Ishikawa (cell line): ENCODE measurements at regions not wholly inside any gene's neighbourhood (a gene's known extent, or its start where the extent isn't known, plus 50 kb on each side); places are given as distances from the start of the nearest gene placed in this dataset.

ENCODE experiments used
- CEBPB ChIP-seq: IDR thresholded peaks from 2 replicates; pipeline ENCODE4 v1.6.1; 2012
- CREB1 ChIP-seq: IDR thresholded peaks from 2 replicates; pipeline ENCODE4 v1.6.1; 2012; ENCODE audit warnings: low read depth
- EGR1 ChIP-seq: IDR thresholded peaks from 2 replicates; pipeline ENCODE4 v1.6.1; 2012
- EP300 ChIP-seq: IDR thresholded peaks from 2 replicates; pipeline ENCODE4 v1.6.1; 2012; ENCODE audit warnings: borderline replicate concordance
- FOXM1 ChIP-seq: IDR thresholded peaks from 2 replicates; pipeline ENCODE4 v1.6.1; 2012; ENCODE audit warnings: low read depth, borderline replicate concordance
- NFIC ChIP-seq: IDR thresholded peaks from 2 replicates; pipeline ENCODE4 v1.6.1; 2012
- RAD21 ChIP-seq: IDR thresholded peaks from 2 replicates; pipeline ENCODE4 v1.6.1; 2012; ENCODE audit warnings: low read depth
- TAF1 ChIP-seq: IDR thresholded peaks from 2 replicates; pipeline ENCODE4 v1.6.1; 2012; ENCODE audit warnings: low read depth, mild to moderate bottlenecking
- TCF12 ChIP-seq: IDR thresholded peaks from 2 replicates; pipeline ENCODE4 v1.6.1; 2012; ENCODE audit warnings: low read depth
- TEAD4 ChIP-seq: IDR thresholded peaks from 2 replicates; pipeline ENCODE4 v1.6.1; 2012
- YY1 ChIP-seq: IDR thresholded peaks from 2 replicates; pipeline ENCODE4 v1.6.1; 2012; ENCODE audit warnings: low read depth
- ZBTB7A ChIP-seq: IDR thresholded peaks from 2 replicates; pipeline ENCODE4 v1.6.1; 2012; ENCODE audit warnings: low read depth
- TF ChIP-seq, protein P1 (sequence below): IDR thresholded peaks from 2 replicates; pipeline ENCODE4 v1.6.1; 2012
- TF ChIP-seq, protein P2 (sequence below): IDR thresholded peaks from 2 replicates; pipeline ENCODE4 v1.6.1; 2012; ENCODE audit warnings: low read depth, mild to moderate bottlenecking
- TF ChIP-seq, protein P3 (sequence below): IDR thresholded peaks from 2 replicates; pipeline ENCODE4 v1.6.1; 2012

DNA sequence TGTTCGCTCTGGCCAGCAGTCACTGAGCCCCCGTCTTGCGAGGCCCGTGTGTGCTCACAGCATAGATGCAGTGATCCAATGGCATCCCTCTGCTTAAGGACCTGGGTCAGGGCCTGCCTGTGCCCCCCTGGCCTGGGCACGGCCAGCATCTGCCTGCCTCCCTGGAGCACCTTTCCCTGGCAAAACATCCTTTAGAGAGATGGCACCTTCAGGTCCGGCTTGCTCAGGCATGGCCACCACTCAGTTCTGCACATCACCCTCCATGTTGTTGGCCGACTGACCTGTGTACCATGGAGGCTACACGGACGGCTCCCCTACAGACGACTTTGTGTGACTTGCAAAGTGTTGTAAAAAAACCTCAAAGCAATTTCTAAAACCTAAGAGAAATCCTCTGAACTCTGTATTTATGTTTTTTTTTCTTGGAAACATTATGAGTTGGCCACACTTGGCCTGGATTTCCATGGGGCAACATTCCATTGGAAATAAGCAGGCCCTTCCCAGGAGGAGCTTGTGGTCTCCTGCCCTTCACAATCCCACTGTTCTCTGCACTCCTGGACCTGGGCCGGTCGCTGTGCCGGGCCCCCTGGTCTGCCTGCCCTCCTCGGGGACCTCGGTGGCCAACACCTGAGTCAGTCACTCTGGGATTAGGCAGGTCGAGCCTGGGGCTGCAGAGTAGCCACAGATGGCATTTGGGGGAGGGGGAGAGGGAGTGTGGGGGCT is 592.4 kb downstream of the TBC1D22A start:
- TF ChIP-seq FOXM1 (no peak), YY1 (no peak), TAF1 (no peak), EGR1 (no peak), TEAD4 (no peak), RAD21 (no peak), EP300 (no peak), NFIC (no peak), CREB1 (no peak), TCF12 (no peak), CEBPB (no peak), ZBTB7A (no peak)
- TF ChIP-seq, protein P1, sequence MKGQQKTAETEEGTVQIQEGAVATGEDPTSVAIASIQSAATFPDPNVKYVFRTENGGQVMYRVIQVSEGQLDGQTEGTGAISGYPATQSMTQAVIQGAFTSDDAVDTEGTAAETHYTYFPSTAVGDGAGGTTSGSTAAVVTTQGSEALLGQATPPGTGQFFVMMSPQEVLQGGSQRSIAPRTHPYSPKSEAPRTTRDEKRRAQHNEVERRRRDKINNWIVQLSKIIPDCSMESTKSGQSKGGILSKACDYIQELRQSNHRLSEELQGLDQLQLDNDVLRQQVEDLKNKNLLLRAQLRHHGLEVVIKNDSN: no peak
- TF ChIP-seq, protein P2, sequence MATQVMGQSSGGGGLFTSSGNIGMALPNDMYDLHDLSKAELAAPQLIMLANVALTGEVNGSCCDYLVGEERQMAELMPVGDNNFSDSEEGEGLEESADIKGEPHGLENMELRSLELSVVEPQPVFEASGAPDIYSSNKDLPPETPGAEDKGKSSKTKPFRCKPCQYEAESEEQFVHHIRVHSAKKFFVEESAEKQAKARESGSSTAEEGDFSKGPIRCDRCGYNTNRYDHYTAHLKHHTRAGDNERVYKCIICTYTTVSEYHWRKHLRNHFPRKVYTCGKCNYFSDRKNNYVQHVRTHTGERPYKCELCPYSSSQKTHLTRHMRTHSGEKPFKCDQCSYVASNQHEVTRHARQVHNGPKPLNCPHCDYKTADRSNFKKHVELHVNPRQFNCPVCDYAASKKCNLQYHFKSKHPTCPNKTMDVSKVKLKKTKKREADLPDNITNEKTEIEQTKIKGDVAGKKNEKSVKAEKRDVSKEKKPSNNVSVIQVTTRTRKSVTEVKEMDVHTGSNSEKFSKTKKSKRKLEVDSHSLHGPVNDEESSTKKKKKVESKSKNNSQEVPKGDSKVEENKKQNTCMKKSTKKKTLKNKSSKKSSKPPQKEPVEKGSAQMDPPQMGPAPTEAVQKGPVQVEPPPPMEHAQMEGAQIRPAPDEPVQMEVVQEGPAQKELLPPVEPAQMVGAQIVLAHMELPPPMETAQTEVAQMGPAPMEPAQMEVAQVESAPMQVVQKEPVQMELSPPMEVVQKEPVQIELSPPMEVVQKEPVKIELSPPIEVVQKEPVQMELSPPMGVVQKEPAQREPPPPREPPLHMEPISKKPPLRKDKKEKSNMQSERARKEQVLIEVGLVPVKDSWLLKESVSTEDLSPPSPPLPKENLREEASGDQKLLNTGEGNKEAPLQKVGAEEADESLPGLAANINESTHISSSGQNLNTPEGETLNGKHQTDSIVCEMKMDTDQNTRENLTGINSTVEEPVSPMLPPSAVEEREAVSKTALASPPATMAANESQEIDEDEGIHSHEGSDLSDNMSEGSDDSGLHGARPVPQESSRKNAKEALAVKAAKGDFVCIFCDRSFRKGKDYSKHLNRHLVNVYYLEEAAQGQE: no peak
- TF ChIP-seq, protein P3, sequence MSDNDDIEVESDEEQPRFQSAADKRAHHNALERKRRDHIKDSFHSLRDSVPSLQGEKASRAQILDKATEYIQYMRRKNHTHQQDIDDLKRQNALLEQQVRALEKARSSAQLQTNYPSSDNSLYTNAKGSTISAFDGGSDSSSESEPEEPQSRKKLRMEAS: no peak

DNA sequence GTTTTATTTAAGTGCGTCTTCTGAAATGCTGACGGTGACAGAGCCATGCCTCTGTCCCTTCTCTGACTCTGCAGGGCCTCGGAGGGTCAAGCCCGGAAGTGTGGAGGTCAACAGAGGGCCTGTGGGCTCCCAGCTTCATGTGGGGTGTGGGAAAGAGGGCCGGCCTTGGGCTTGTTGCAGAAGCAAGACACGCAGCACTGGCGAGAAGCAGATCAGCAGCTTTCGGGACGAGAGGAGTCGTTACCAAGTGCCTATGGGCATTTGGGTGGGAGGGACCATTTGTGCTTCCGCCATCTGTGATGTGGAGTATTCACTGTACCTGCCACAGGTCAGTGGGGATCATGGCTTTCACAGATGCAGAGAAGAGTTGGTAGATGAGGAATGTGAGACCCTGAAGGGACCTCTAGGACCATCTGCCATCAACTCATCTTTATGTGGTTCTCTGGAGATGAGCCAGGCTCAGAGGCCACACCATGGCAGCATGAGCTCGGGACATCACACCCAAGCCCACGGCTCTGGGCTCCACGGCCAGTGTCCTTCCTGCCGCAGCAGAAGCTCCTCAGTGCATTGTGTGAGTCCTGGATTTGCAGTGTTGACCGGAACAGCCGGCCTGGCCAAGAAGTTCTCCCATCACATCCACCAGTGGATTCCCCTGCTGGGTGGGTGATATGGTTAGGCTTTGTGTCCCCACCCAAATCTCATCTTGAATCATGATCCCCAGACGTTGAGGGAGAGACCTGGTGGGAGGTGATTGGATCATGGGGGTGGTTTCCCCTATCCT is 590.7 kb downstream of the TBC1D22A start:
- no peak for TF ChIP-seq CREB1
- TF ChIP-seq RAD21: no peak
- TF ChIP-seq, protein P1: no peak
- TF ChIP-seq ZBTB7A: no peak
- no peak for TF ChIP-seq EP300
- TF ChIP-seq, protein P3: no peak
- TF ChIP-seq FOXM1: no peak
- TF ChIP-seq TEAD4: no peak

GRCh38 chr22:47351836-47352579 is 589.6 kb downstream of the TBC1D22A start:
- TF ChIP-seq, protein P3: no peak
- TF ChIP-seq TEAD4: no peak
- TF ChIP-seq NFIC: no peak
- no peak for TF ChIP-seq CREB1
- TF ChIP-seq EP300: no peak
- TF ChIP-seq RAD21: no peak
- TF ChIP-seq EGR1: no peak
- no peak for TF ChIP-seq FOXM1
- no peak for TF ChIP-seq CEBPB
- TF ChIP-seq TCF12: no peak
- TF ChIP-seq YY1: no peak
- TF ChIP-seq, protein P1: no peak

DNA sequence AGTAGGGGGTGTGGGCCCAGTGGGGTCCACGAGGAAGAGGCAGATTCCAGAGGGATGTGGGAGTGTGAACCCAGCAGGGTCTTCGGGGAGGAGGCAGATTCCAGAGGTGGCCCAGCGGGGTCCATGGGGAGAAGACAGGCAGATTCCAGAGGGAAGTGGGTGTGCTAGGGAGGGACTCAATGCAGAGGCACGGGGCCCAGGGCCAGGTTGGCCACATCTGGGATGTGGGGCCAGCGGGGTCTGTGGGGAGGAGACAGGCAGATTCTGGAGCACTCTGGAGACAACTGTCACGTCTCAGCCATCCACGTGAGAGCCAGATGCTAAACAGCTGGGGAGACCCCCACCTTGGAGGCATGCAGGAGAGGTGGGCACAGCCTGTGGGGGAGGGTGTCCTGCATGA is 582.6 kb downstream of the TBC1D22A start:
- TF ChIP-seq CEBPB (no peak), TEAD4 (no peak), CREB1 (no peak)
- TF ChIP-seq, protein P1: no peak

DNA sequence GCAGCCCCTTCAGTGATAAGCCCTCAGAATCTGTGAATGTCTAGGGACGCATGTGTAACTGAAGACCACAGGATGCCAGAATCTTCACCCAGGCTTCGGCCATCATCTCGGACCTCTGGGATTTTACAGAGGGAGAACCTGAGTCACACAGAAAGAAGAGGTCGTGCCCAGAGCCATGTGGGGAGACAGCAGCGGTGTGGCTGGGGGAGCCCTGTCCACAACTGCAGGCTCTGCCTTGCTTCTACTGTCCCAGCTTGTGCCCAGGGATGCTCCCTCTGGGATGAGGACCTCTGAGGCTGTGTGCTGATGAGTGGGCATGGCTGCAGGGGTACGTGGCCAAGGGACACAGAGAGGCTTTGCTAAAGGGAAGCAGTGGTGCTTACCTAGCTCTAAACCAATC is 582.0 kb downstream of the TBC1D22A start:
- TF ChIP-seq YY1 (no peak), FOXM1 (no peak), CEBPB (no peak), TCF12 (no peak), TEAD4 (no peak), EGR1 (no peak), EP300 (no peak), ZBTB7A (no peak)
- TF ChIP-seq, protein P3: no peak
- TF ChIP-seq, protein P2: no peak
- TF ChIP-seq, protein P1: no peak
